Islet of Langerhans (tissue), 1 donor: ENCODE measurements at regions not wholly inside any gene's neighbourhood (a gene's known extent, or its start where the extent isn't known, plus 50 kb on each side); places are given as distances from the start of the nearest gene placed in this dataset.

Experiments used
- FAIRE-seq: peaks from one replicate; lab custom pipeline; 2011; peaks lifted over from hg19 to GRCh38; lab: Jason Lieb, UNC

- no peak for FAIRE-seq
These were observed 369.6 kb downstream of the KCTD12 start for GRCh38 chr13:76516586-76516985.

GRCh38 chr13:76516013-76516412 lies 370.2 kb downstream of the KCTD12 start:
- FAIRE-seq: no peak

GRCh38 chr13:76512721-76513145 lies 373.5 kb downstream of the KCTD12 start:
- FAIRE-seq: peak; percentile 97

- FAIRE-seq: no peak
These were observed 380.8 kb downstream of the KCTD12 start for GRCh38 chr13:76505437-76505836.

- FAIRE-seq: peak; percentile 9
These were observed 382.4 kb downstream of the KCTD12 start for GRCh38 chr13:76503766-76504165.

- no peak for FAIRE-seq
These were observed 382.9 kb downstream of the KCTD12 start for GRCh38 chr13:76503291-76503690.

- no peak for FAIRE-seq
These were observed 385.3 kb downstream of the KCTD12 start for GRCh38 chr13:76500894-76501293.

- FAIRE-seq: no peak
These were observed 386.3 kb downstream of the KCTD12 start for GRCh38 chr13:76499891-76500290.

- FAIRE-seq: no peak
These were observed 396.9 kb downstream of the KCTD12 start for GRCh38 chr13:76489274-76489673.

GRCh38 chr13:76481738-76482137 lies 404.5 kb downstream of the KCTD12 start:
- FAIRE-seq: no peak

GRCh38 chr13:76474966-76475365 lies 411.2 kb downstream of the KCTD12 start:
- FAIRE-seq: no peak

GRCh38 chr13:76474356-76474755 lies 411.8 kb downstream of the KCTD12 start:
- no peak for FAIRE-seq

GRCh38 chr13:76473552-76474134 lies 412.6 kb downstream of the KCTD12 start:
- peak; percentile 98 for FAIRE-seq

GRCh38 chr13:76472916-76473315 lies 413.3 kb downstream of the KCTD12 start:
- FAIRE-seq: no peak

- FAIRE-seq: no peak
These were observed 414.7 kb downstream of the KCTD12 start for GRCh38 chr13:76471486-76471885.

- FAIRE-seq: no peak
These were observed 415.2 kb downstream of the KCTD12 start for GRCh38 chr13:76470991-76471390.

GRCh38 chr13:76466043-76466442 lies 420.2 kb downstream of the KCTD12 start:
- FAIRE-seq: no peak

- FAIRE-seq: no peak
These were observed 422.9 kb downstream of the KCTD12 start for GRCh38 chr13:76463314-76463713.

- no peak for FAIRE-seq
These were observed 424.2 kb downstream of the KCTD12 start for GRCh38 chr13:76461999-76462398.

GRCh38 chr13:76461484-76461883 lies 424.7 kb downstream of the KCTD12 start:
- FAIRE-seq: no peak

- no peak for FAIRE-seq
These were observed 426.3 kb downstream of the KCTD12 start for GRCh38 chr13:76459863-76460262.

- FAIRE-seq: no peak
These were observed 430.2 kb downstream of the KCTD12 start for GRCh38 chr13:76455960-76456359.

- no peak for FAIRE-seq
These were observed 431.2 kb downstream of the KCTD12 start for GRCh38 chr13:76454991-76455390.

GRCh38 chr13:76449716-76450115 lies 436.5 kb downstream of the KCTD12 start:
- FAIRE-seq: no peak

GRCh38 chr13:76446191-76446590 lies 440.0 kb downstream of the KCTD12 start:
- FAIRE-seq: no peak
